TTC549 (cell line): ENCODE measurements at regions not wholly inside any gene's neighbourhood (a gene's known extent, or its start where the extent isn't known, plus 50 kb on each side); places are given as distances from the start of the nearest gene placed in this dataset.

Source experiments
- FAIRE-seq: peaks from 2 replicates; lab custom pipeline; 2012; peaks lifted over from hg19 to GRCh38; lab: Jason Lieb, UNC

DNA sequence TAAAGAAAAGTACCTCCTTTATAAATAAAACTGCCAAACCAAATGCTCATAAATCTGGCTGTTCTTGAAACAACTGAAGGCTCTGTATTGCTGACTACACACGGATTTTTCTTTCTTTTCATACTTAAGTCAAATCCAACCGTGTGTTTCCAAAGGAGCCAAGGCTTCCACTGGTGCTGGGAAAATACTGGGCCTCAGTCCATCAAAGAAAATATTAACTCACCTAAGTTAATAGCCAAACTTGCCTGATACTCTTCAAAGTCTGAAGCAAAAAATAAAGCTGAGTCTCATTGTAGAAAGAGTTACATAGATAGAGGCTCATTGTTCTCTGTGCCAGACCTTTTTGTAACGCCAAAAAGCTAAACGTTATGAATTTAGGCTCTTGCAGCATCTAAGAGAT is 350.4 kb upstream of the CDH9 start:
- FAIRE-seq = no peak

DNA sequence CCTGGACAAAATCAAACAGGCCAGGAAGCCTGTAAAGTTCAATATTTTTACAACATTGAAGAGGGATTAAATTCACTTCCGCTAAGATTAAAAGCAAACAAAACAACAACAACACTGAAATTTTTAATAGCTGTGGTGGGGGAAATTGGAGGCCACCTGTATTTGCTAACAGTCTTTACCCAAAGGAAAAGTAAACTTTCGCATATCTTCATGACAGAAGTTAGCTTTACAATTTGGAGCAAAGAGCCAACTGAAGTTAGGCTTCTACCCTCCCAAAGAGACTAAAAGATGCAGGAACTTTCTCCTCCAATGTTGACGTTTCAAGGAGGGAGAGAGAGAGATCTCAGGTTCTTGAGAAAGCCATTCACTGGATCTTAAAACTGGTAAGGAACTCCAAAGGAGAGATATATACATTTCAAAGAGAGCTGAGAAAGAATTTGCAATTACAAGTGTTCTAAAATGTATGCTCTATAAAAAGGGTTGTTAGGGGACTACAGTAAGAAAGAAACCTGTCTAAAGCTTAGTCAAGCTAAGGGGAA is 349.2 kb upstream of the CDH9 start:
- no peak for FAIRE-seq

DNA sequence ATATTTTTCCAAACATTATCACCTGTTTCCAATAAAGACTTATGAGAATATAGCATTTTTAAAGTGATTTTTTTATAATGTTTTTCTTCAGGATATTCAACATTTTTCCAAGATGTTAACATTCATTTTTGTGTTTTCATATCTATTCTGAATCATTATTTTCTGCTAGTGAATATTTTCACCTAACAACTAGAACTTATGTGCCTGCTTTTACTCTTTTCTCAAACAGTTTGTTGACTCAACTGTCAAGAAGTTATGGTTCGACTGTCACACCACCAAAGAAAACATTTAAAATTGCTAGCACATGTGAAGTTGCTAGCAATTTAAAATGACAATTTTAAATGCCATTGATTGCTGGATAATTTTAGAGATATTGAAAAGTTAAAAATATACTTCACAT is 343.3 kb upstream of the CDH9 start:
- no peak for FAIRE-seq

DNA sequence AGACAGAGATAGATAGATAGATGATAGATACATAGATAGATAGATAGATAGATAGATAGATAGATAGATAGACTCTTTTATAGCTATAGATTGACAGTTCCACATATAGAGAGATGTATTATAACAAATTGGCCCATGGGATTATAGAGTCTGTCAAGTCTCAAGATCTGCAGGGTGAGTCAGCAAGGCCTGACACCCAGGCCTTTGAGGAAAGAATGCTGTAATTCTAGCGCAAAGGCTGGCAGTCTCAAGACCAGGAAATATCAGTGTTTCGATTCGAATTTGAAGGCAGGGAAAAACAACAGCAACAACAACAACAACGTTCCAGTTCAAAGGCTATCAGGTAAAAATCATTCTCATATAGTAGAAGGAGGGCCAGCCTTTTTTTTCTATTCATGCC is 339.2 kb upstream of the CDH9 start:
- FAIRE-seq = no peak

DNA sequence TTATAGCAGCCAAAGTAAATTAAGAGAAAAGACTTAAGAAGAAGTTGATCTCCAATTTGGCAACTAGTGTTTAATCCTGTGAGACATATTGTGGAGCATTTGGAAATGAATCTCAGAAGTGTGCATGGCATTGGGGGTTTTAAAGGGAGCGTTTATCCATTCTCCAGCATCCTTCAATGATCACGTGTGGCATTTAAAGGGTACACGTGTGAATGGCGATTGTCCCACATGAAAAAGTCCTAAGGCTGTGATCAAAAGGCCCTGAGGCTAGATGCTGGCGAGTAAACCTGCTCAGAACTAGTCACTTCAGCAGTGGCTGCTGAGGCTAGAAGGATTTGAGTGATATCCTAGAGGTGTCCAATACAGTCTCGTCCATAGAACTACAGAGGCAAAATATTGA is 315.6 kb upstream of the CDH9 start:
- FAIRE-seq = no peak

DNA sequence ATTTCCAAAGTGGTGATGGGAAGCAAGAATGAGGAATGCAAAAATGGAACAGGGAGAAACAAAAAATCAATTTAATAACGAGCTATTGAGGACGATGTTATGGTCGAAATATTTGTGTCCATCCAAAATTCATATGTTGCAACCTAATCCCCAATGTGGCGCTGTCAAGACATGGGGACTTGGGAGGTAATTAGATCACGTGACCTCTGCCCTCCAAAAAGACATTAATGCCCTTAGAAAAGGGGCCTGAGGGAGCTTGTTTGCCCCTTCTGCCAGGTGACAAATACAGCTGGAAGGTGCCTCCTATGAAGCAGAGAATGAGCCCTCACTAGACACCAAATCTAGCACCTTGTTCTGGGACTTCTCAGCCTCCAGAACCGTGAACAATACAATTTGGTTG is 315.2 kb upstream of the CDH9 start:
- FAIRE-seq = no peak

DNA sequence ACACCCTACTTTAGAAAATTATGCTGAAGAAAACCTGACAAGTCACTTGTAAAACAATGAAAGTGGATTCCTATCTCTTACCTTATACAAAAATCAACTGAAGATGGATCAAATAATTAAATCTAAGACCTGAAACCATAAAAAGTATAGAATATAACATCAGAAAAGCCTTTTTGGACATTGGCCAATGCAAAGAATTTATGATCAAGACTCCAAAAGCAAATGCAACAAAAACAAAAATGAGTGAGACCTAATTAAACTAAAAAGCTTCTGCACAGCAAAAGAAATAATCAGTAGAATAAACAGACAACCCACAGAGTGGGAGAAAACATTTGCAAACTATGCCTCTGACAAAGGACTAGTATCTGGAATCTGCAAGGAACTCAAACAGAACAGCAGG is 303.0 kb upstream of the CDH9 start:
- no peak for FAIRE-seq

DNA sequence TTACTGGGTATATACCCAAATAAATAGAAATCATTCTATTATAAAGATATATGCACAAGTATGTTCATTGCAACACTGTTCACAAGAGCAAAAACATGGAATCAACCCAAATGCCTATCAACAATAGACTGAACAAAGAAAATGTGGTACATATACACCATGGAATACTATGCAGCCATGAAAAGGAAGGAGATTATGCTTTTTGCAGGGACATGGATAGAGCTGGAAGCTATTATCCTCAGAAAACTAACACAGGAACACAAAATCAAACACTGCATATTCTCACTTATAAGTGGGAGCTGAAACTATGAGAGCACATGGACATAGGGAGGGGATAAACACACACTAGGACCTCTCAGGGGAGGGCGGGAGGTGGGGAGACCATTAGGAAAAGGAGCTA is 298.4 kb upstream of the CDH9 start:
- FAIRE-seq = no peak

DNA sequence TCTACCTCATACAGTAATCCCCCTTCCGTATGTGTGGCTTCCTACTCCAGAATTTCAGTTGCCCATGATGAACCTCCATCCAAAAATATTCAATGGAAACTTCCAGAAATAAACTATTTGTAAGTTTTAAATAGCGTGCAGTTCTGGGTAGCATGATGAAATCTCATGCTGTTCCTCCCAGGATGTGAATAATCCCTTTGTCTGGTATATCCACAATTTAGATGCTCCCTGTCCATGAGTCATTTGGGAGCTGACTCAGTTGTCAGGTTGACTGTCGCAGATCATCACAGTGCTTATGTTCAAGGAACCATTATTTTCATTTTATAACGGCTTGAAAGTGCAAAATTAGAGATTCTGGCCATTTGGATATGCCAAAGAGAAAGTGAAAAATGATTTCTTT is 290.1 kb upstream of the CDH9 start:
- FAIRE-seq = no peak

DNA sequence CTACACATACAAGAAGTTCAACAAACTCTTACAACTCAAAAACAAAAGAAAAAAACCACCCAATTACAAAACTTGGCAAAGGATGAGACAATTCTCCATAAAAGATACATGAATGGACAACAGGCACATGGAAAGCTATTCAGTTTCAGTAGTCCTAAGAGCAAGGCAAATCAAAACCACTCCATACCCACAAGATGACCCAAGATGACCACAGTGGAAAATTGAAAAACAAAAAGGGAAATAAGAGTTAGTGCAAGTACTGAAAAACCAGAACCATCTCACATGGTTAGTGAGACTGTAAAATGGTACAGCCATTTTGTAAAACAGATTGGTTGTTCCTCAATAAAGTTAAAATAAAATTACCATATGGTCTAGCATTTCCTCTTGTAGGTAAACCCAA is 287.1 kb upstream of the CDH9 start:
- no peak for FAIRE-seq

DNA sequence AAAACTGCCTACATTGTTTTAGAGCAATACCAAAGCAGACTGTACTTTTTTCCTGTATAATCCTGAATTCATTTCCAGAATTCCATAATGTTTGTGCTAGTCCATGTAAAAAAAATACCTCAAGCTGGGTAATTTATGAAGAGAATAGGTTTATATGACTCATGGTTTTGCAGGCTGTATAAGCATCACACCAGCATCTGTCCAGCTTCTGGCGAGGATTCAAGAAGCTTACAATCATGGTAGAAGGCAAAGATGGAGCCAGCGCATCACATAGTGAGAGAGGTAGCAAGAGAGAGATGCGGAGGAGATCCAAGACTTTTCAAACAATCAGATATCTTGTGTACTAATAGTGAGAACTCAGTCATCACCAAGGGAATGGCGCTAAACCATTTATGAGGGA is 280.3 kb upstream of the CDH9 start:
- no peak for FAIRE-seq

DNA sequence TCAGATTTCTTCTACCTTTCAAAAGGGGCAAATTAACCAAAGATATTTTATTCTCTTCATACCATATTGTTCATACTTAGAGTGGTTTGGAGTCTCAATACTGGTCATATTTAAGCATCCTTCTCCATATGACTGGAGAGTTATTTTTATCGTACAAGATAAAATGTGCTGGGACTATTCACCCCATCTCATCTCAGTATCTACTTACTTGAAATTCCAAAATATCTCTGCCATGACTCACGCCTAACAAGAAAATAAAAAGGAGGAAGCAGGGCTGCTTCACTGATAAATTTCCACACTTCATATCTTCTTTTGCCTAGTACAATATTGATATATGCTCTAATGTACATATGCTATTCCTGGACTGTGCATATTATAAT is 277.9 kb upstream of the CDH9 start:
- no peak for FAIRE-seq

DNA sequence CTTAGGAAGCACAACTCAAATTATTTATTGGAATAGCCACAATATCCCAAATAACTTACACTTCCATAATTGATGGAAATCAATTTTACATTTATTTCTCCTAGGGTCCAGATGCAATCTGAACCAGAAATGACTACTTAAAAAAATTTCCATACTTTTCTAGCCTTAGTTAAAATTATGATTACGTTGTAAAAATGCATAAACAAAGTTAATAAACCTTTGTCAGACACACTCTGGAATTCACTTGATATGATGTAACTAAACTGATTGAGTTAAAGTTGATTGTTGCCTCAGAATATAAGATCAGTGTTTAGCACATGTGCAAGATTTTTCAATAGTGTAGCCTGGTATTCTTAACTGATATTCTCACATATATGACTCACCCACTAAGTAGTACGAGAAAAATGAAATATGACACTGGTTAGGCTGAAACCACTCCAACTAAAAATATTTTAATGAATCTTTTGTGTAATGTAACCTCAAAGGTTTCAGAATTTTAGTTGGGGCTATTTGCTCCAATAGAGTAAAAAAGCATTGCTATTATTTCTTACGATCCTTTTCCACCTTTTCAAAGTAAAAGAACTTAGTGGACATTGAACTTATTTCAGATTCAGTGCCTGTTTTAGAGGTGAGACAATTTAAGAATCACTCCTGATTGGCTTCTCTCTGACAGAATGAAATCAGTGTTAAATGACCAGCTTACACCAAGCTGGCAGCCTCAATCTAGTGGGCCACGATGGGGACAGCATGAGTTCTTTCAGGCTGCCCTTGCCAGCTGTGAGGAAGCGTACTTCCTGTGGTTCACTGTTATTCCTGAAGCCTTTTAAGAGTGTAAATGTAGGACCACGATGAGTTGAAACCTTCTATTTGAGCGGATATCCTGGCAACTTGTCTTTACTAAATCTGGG is 277.2 kb upstream of the CDH9 start:
- FAIRE-seq = no peak

DNA sequence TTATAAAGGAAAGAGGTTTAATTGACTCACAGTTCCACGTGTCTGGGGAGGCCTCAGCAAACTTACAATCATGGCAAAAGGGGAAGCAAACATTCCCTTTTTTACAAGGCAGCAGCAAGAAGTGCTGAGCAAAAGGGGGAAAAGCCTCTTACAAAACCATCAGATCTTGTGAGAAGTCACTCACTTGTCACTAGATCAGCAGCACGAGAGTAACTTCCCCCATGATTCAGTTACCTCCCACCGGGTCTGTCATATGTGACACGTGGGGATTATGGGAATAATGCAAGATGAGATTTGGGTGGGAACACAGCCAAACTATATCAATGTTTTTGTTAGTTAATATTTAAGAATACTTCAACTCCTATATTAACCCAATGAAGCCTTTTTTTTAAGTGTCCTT is 275.2 kb upstream of the CDH9 start:
- no peak for FAIRE-seq

DNA sequence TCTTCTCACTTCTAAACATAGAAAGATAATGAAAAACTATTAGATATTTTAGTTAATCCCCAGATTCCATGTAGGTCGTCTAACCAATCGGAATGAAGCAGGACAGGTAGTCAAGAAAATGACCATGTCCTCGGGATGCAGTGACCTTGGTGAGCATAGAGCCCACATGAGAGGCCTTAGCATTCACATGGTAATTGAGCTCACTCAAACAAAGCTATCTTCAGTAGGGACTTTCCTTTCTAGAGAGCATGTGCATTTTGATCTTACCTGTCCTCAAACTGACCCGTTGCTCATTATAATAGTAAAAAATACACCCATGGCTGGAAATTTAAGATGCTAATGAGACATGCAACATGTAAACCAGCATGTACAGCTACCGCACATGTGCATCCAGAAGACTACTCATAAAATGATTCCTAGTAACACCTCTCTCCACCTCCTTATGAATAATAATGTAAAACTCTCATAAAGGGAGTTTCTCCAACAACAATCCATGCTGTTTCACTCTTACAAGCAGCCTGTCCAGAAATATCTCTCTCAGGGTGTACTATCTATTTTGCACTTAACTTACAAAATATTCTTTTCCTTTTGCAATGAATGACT is 274.0 kb upstream of the CDH9 start:
- no peak for FAIRE-seq

DNA sequence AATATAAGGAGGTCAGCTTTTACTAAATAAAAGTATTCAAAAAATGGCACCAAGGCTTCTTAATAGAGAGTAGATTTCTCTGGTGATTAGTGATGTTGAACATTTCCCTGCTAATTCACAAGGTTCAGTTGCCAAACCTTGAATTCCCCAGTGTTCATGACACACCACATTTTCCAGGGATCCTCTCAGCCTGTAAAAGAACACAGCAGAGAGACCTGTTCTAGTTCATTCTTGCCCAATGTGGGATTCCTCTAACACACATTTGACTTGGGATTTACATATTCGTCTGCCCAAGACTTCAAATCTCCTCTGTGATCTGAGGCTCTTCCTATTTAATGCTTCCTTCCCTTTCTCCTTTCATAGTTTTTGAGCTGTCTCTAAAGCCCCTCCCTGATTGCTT is 273.2 kb upstream of the CDH9 start:
- no peak for FAIRE-seq

DNA sequence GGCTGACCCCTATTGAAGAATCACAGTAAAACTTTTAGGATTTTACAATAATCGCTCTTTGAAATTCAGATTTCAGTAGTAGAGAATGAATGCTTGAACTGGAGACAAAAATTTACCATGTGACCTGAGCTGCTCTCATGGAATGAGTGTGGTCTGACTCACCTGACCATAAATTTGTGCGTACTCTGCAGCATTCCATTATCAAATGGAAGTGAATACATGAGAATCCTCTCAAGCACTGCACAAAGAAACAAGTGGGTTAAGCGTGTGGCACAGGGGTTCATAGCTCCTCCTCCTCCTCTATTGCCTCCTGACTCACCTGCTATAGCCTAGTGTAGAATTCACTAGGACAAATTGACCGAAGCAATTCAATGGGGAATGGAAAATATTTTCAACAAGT is 269.8 kb upstream of the CDH9 start:
- no peak for FAIRE-seq

DNA sequence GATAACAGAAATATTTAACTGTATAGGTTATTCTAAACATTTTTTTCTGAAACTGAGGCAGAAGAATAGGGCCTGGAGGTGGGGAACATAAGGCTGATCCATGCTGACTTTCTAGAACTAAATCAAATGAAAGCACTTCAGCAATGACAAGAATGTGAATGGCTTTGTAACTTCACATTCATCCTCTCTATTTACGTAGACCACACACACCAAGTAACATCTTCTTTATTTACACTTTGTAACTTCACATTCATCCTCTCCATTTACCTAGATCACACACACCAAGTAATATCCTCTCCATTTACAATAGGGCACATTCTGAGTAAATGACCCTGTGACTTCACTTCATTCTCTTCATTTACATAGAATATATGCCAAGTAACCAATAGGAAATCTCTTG is 251.8 kb upstream of the CDH9 start:
- FAIRE-seq = no peak

DNA sequence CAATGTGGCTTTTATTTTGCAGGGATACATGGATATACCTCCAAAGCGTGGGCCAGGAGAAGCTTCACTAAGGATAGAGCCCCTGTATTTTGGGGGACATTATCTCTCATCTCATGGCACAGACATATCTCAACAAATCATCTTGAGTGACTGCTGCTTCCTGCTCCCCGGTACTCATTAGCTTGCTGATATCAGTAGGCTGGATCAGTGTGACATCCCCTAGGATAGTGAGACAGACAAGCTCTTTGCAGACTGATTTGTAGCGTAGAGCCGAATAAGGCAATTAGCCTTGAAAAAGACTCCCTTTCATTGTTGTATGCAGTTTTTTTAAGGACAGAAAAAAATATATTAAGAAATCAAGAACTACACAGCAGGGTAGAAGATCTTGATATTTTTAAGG is 237.7 kb upstream of the CDH9 start:
- no peak for FAIRE-seq

DNA sequence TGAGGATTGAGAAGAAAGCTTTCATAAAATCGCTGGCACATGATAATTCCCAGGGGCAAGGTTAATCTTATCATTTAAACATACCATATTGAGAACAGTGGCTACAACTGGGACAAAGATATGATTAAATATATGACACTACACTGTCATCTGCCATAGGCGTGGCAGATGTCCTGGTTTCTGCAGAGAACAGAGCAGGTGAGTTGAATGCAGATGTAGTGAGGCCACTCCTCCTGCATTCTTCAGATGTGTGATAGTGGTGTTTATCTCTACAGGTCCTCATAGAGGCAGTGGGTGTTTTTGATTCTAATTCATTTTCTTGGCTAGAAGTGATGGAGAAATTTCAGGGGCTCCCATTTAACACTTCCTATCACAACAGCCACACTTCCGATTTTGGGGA is 237.0 kb upstream of the CDH9 start:
- FAIRE-seq = no peak

DNA sequence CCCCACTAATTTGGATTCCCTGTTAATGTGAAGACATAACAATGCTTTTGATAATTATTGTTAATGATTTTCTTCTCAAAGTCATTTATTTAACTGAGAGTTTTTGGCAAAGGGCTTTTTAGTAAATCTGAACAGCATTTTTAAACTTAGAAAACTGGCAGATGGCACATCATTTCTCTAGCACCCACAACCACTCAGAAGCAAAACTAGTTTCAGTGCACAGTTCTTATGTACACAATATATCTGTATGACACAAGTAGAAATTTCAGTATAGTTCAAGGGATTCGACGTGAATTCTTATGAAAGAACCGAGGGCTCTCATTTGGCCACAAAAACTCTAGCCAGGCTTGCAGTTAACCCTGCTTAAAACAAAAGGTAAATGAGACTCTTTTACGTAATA is 231.4 kb upstream of the CDH9 start:
- FAIRE-seq = no peak

DNA sequence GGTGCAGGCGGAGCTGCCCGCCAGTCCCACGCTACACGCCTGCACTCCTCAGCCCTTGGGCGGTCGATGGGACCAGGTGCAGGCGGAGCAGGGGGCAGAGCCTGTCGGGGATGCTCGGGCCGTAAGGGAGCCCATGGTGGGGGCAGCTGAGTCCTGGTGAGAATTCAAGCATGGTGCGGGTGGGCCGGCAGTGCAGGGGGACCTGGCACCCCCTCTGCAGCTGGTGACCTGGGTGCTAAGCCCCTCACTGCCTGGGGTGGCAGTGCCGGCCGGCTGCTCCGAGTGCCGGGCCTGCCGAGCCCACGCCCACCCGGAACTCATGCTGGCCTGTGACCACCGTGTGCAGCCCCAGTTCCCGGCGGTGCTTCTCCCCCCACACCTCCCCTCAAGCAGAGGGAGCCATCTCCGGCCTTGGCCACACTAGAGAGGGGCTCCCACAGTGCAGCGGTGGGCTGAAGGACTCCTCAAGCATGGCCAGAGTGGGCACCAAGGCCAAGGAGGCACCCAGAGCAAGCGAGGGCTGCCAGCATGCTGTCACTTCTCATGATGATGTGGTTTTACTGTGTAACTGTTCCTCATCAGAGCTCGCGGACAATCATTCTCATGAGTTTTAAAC is 228.9 kb upstream of the CDH9 start:
- FAIRE-seq = no peak

DNA sequence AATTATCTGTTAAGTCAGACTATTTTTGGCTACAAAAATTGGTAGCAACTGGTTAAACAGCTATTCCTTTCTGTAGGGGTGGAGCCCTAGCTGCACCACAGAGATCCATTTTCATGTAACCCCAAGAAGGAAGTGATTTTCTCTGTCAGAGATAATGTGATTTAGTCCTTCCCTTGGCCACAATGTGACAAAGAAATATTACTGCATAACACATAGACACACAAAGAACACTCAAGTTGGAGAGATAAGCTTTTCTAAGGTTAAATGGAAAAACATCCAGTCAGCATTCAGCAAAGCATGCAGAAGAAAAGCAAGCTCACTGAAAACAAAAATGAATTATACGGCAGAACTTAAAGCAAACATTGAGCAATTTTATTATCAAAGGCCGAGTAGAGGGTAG is 227.8 kb upstream of the CDH9 start:
- no peak for FAIRE-seq

DNA sequence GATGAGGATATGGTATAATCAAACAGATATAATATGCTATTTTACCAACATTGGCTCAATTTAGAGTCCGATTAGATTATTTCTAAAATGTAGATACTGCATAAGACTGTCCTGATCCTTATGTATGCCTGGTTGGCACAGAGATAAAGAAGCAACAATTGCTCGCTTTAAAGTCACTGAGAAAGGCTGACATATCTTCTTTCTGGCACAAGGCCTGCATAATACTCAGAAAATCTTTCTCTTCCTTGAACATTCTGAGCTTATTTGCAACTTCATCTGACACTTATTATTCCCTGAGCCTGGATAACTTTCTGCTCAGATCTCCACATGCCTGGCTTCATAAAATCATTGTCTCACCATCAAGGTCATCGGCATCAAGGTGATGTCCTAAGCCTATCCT is 219.3 kb upstream of the CDH9 start:
- no peak for FAIRE-seq
